OCI-LY7 (cell line): ENCODE measurements at regions not wholly inside any gene's neighbourhood (a gene's known extent, or its start where the extent isn't known, plus 50 kb on each side); places are given as distances from the start of the nearest gene placed in this dataset.

Experiments
- EZH2phosphoT487 ChIP-seq: fragments of 200-600 bp; sonication (generic); IDR thresholded peaks from 2 replicates; pipeline ENCODE4 v1.6.1; 2018; ENCODE audit warnings: low read depth, borderline replicate concordance, mild to moderate bottlenecking, mixed run types, antibody characterized with exemption, low read length, moderate library complexity, mixed read lengths
- TF ChIP-seq, protein P1 (sequence below): fragments of 200-600 bp; sonication (generic); conservative IDR thresholded peaks from 2 replicates; pipeline ENCODE4 v1.5.1; 2014; ENCODE audit warnings: mild to moderate bottlenecking, antibody characterized with exemption, low read length, moderate library complexity, mixed read lengths

- TF ChIP-seq, protein P1, sequence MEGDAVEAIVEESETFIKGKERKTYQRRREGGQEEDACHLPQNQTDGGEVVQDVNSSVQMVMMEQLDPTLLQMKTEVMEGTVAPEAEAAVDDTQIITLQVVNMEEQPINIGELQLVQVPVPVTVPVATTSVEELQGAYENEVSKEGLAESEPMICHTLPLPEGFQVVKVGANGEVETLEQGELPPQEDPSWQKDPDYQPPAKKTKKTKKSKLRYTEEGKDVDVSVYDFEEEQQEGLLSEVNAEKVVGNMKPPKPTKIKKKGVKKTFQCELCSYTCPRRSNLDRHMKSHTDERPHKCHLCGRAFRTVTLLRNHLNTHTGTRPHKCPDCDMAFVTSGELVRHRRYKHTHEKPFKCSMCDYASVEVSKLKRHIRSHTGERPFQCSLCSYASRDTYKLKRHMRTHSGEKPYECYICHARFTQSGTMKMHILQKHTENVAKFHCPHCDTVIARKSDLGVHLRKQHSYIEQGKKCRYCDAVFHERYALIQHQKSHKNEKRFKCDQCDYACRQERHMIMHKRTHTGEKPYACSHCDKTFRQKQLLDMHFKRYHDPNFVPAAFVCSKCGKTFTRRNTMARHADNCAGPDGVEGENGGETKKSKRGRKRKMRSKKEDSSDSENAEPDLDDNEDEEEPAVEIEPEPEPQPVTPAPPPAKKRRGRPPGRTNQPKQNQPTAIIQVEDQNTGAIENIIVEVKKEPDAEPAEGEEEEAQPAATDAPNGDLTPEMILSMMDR: no peak
- TF ChIP-seq EZH2phosphoT487: no peak
These were observed 53.9 kb upstream of the CCL2 start for GRCh38 chr17:34201225-34201624.
